ENCODE measurements at regions not wholly inside any gene's neighbourhood (a gene's known extent, or its start where the extent isn't known, plus 50 kb on each side); places are given as distances from the start of the nearest gene placed in this dataset.

GRCh38 chr12:89899651-89900050 lies 191.0 kb upstream of the ATP2B1 start:
- TF ChIP-seq, protein P1, sequence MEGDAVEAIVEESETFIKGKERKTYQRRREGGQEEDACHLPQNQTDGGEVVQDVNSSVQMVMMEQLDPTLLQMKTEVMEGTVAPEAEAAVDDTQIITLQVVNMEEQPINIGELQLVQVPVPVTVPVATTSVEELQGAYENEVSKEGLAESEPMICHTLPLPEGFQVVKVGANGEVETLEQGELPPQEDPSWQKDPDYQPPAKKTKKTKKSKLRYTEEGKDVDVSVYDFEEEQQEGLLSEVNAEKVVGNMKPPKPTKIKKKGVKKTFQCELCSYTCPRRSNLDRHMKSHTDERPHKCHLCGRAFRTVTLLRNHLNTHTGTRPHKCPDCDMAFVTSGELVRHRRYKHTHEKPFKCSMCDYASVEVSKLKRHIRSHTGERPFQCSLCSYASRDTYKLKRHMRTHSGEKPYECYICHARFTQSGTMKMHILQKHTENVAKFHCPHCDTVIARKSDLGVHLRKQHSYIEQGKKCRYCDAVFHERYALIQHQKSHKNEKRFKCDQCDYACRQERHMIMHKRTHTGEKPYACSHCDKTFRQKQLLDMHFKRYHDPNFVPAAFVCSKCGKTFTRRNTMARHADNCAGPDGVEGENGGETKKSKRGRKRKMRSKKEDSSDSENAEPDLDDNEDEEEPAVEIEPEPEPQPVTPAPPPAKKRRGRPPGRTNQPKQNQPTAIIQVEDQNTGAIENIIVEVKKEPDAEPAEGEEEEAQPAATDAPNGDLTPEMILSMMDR (conservative IDR thresholded peaks at IDR 0.05; ENCODE audit: low read depth, low read length), result no peak
- no peak for DNase-seq (ENCODE audit: low read depth)
- H3K4me3 ChIP-seq (ENCODE audit: low read depth, low read length), result no peak overlapping the region

GRCh38 chr12:89895591-89895990 lies 187.0 kb upstream of the ATP2B1 start:
- TF ChIP-seq, protein P1 (conservative IDR thresholded peaks at IDR 0.05; ENCODE audit: low read depth, low read length), result no peak
- no peak for DNase-seq (ENCODE audit: low read depth)

DNA sequence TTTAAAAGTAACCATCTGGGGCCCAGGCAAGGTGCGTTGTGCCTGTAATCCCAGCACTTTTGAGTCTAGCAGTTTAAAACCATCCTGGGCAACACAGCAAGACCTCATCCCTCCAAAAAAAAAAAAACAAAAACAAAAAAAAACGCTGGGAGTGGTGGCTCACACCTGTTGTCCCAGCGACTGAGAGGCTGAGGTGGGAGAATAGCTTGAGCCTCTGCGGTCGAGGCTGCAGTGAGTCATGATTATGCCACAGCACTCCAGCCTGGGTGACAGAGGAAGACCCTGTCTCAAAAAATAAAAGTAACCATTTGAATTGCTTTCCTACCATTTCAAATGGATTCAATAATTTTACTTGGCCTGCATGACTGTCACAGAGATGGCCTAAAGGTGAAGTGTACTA lies 186.5 kb upstream of the ATP2B1 start:
- TF ChIP-seq, protein P1 (conservative IDR thresholded peaks at IDR 0.05; ENCODE audit: low read depth, low read length), result no peak

More at GRCh38 chr12:89895591-89895990, 187.0 kb upstream of the ATP2B1 start:
- H3K4me3 ChIP-seq (ENCODE audit: low read depth, low read length), result no peak overlapping the region

DNA sequence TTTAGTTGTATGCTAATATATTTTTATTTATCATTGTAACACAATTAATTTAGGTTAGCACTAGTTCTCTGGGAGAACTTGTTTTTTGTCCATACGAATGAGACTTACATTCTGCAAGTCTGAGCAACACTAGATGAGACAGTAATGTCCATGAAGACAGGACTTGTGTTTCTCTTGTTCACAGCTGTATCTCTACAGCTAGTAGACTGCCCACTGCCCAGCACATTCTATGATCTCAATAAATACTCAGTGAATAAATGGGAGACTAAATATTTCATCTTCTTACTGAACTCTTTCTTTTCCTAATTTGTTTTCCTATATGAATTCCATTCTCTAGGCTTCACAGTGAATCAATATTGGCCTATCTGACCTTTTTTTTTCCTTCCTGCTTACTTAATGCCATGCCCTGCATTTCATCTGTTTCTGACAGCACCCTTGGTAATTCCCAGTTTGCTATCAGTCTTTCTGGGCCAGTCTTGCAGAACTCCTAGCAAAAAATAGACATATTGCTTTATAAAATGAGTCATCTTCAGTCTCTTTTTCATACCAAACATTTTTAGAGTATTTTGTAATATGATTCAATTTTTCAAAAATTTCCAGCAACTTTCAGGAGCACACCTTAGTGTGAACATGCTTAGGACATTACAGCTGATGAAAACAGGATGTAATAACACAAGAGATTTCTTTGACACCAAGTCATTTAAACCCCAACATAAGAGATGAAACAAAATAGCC lies 185.5 kb upstream of the ATP2B1 start:
- H3K4me3 ChIP-seq (ENCODE audit: low read depth, low read length), result no peak overlapping the region
- no peak for DNase-seq (ENCODE audit: low read depth)
- TF ChIP-seq, protein P1 (conservative IDR thresholded peaks at IDR 0.05; ENCODE audit: low read depth, low read length), result no peak

More for the DNA sequence above, 186.5 kb upstream of the ATP2B1 start:
- no peak overlapping the region for H3K4me3 ChIP-seq (ENCODE audit: low read depth, low read length)
- no peak for DNase-seq (ENCODE audit: low read depth)

DNA sequence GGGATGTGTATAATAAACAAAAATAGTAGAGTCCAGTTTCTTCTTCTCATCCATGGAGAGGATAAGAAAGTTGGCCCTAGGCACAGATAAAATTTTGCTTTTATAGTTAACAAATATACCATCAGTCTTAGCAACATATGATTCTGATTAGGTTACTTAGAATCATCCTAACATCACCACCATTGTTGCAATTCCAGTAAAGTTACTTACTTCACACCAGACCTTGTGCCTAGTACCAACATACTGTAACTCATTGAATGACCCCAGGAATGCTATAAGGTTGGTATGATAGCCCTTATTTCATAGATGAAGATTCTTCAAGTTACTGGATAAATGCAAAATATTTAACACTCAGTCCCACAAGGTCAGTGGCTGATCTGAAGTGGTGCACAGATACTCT lies 183.8 kb upstream of the ATP2B1 start:
- no peak overlapping the region for H3K4me3 ChIP-seq (ENCODE audit: low read depth, low read length)
- TF ChIP-seq, protein P1 (conservative IDR thresholded peaks at IDR 0.05; ENCODE audit: low read depth, low read length), result no peak
- no peak for DNase-seq (ENCODE audit: low read depth)

DNA sequence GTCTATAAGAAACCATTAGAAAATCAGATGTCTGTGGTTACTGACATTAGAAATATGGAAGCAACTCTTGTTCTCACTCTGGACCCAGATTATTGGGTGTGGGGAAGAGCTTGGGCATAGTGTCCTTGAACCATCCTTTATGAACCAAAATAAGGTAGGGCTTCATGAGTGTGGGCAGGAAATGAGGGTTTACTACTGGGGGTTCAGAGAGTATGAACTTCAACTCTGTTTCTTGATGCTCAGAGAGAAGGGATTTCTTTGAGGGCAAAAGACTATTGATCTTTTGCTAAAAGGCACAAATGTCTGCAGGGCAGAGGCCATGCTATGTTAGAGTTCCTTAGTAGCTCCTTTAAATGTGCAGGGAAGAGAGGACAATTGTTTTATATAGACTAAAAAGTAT lies 183.3 kb upstream of the ATP2B1 start:
- no peak overlapping the region for H3K4me3 ChIP-seq (ENCODE audit: low read depth, low read length)
- DNase-seq (ENCODE audit: low read depth), result no peak
- TF ChIP-seq, protein P1 (conservative IDR thresholded peaks at IDR 0.05; ENCODE audit: low read depth, low read length), result no peak

DNA sequence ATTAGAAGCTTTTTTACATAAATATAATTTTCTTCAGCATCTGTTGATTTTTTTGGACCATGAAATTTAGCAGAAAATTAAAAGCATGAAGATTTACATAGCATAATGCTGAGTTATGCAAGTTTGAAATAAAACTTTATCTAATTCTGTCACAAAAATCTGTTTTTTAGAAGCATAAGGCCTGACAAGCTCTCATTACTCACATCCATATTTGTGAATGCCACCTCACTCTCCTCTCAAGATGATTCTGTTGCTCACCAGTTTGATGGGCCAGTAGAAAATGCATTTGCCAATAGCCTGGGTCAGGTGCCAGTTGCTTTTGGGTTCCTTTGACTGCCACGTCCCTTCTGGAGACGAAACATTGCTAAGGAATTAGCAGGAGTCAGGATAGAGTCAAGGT lies 181.5 kb upstream of the ATP2B1 start:
- no peak for DNase-seq (ENCODE audit: low read depth)
- H3K4me3 ChIP-seq (ENCODE audit: low read depth, low read length), result no peak overlapping the region
- TF ChIP-seq, protein P1 (conservative IDR thresholded peaks at IDR 0.05; ENCODE audit: low read depth, low read length), result no peak

Data from epithelial cell of proximal tubule (primary cell).